PC-3 (cell line): ENCODE measurements at regions not wholly inside any gene's neighbourhood (a gene's known extent, or its start where the extent isn't known, plus 50 kb on each side); places are given as distances from the start of the nearest gene placed in this dataset.

Source experiments
- CTCF ChIP-seq: fragments of 300-600 bp; sonication (generic); conservative IDR thresholded peaks from 2 replicates; pipeline ENCODE4 v1.5.1; 2017; ENCODE audit warnings: antibody characterized with exemption, low read depth, mild to moderate bottlenecking, low read length
- EZH2 ChIP-seq: fragments of 300-600 bp; sonication (generic); IDR thresholded peaks from one replicate; pipeline ENCODE4 v1.6.1; 2017; ENCODE audit warnings: antibody characterized with exemption, mild to moderate bottlenecking, low read length; ENCODE audit not compliant: unreplicated experiment
- EZH2phosphoT487 ChIP-seq: fragments of 300-600 bp; sonication (generic); IDR thresholded peaks from 2 replicates; pipeline ENCODE4 v1.6.1; 2018; ENCODE audit warnings: mild to moderate bottlenecking, antibody characterized with exemption, low read length, borderline replicate concordance

GRCh38 chr13:34078334-34078999, 260.5 kb downstream of the RFC3 start:
- TF ChIP-seq CTCF (no peak), EZH2phosphoT487 (no peak), EZH2 (no peak)
